Gastroesophageal sphincter (tissue), 4 donors: ENCODE measurements at regions not wholly inside any gene's neighbourhood (a gene's known extent, or its start where the extent isn't known, plus 50 kb on each side); places are given as distances from the start of the nearest gene placed in this dataset.

Source experiments
- ATAC-seq: fragments of 150-250 bp; one replicate; pipeline ENCODE4 v1.9.1; 2016; ENCODE audit warnings: mild to moderate bottlenecking, moderate library complexity
- H3K27ac ChIP-seq, 4 donors: fragments of 200-600 bp; sonication (generic) in 3 of 4; 1 replicate in 3 of 4; 2 replicates in 1 of 4; pipeline ENCODE4 v1.5.1; 2016 to 2019
- H3K27me3 ChIP-seq: fragments of 200-600 bp; sonication (generic); one replicate; pipeline ENCODE4 v1.5.1; 2019
- H3K36me3 ChIP-seq, 2 donors: fragments of 200-600 bp; sonication (generic); one replicate each; pipeline ENCODE4 v1.5.1; 2019; ENCODE audit warnings: control low read depth in 1 of 2
- H3K4me1 ChIP-seq, 3 donors: fragments of 200-600 bp; sonication (generic); 1 replicate in 2 of 3; 2 replicates in 1 of 3; pipeline ENCODE4 v1.5.1; 2016 to 2019; ENCODE audit warnings: control low read depth in 2 of 3
- H3K4me3 ChIP-seq, 2 donors: fragments of 200-600 bp; sonication (generic); one replicate each; pipeline ENCODE4 v1.5.1; 2019; ENCODE audit warnings: mild to moderate bottlenecking in 1 of 2, moderate library complexity in 1 of 2
- H3K9me3 ChIP-seq, 3 donors: fragments of 200-600 bp; sonication (generic); one replicate each; pipeline ENCODE4 v1.5.1; 2017 to 2019; ENCODE audit warnings: control low read depth in 2 of 3
- CTCF ChIP-seq, 4 experiments: fragments of 200-600 bp in 2 of 4; fragments of 450-650 bp in 2 of 4; sonication (generic) in 1 of 4; IDR thresholded peaks; one replicate each; pipeline ENCODE4 v1.5.1; 2017 to 2019; ENCODE audit warnings: antibody characterized with exemption in 4 of 4, mild to moderate bottlenecking in 2 of 4, moderate library complexity in 2 of 4
- EP300 ChIP-seq: sonication (generic); formaldehyde crosslinking; IDR thresholded peaks from one replicate; pipeline ENCODE4 v1.6.1; 2017; ENCODE audit warnings: antibody characterized with exemption, mild to moderate bottlenecking
- POLR2A ChIP-seq, 2 donors: fragments of 450-650 bp; IDR thresholded peaks; one replicate each; pipeline ENCODE4 v1.6.1; 2017; ENCODE audit warnings: antibody characterized with exemption in 2 of 2, mild to moderate bottlenecking in 2 of 2, moderate library complexity in 1 of 2
- POLR2AphosphoS5 ChIP-seq: sonication (generic); formaldehyde crosslinking; IDR thresholded peaks from one replicate; pipeline ENCODE4 v1.6.1; 2017; ENCODE audit warnings: antibody characterized with exemption
- WGBS, 2 donors: methylation state at CpG; one replicate each; pipeline ENCODE4 v1.1.5; 2018; ENCODE audit warnings: low coverage in 1 of 2; 5-methylcytosine and 5-hydroxymethylcytosine counted together

GRCh38 chr13:44840131-44840530 is 149.1 kb downstream of the NUFIP1 start:
- WGBS, 2 donors = 24 to 31% methylated on average over 2 of the region's 2 CpGs

GRCh38 chr13:44837250-44837649 is 152.0 kb downstream of the NUFIP1 start:
- peaks cover 0 to 10% (median 0%) of the 10 kb centered on the region in 3 donors for H3K4me1 ChIP-seq
- TF ChIP-seq EP300 (no peak), CTCF (IDR thresholded peaks at IDR 0.05) (no peak), POLR2AphosphoS5 (no peak), POLR2A (IDR thresholded peaks at IDR 0.05) (no peak)
- WGBS, 2 donors = 80 to 100% methylated on average over 1 of the region's 1 CpG
- no peaks in the 10 kb centered on the region for H3K36me3 ChIP-seq
- no peaks in the 10 kb centered on the region for H3K9me3 ChIP-seq
- no peak overlapping the region for H3K4me3 ChIP-seq
- H3K27ac ChIP-seq = no peak overlapping the region
- H3K27me3 ChIP-seq = no peaks in the 10 kb centered on the region
- no peak for ATAC-seq

More at GRCh38 chr13:44840131-44840530, 149.1 kb downstream of the NUFIP1 start:
- H3K27ac ChIP-seq = peak overlapping the region in 1 of 4 donors; percentile 44
- H3K4me3 ChIP-seq = no peak overlapping the region
- no peaks in the 10 kb centered on the region for H3K9me3 ChIP-seq
- H3K27me3 ChIP-seq = no peaks in the 10 kb centered on the region
- peaks cover 0 to 16% (median 0%) of the 10 kb centered on the region in 3 donors for H3K4me1 ChIP-seq
- TF ChIP-seq EP300 (no peak), POLR2A (IDR thresholded peaks at IDR 0.05) (no peak), POLR2AphosphoS5 (no peak), CTCF (IDR thresholded peaks at IDR 0.05) (no peak)
- ATAC-seq = no peak
- H3K36me3 ChIP-seq = no peaks in the 10 kb centered on the region

GRCh38 chr13:44834404-44834803 is 154.9 kb downstream of the NUFIP1 start:
- Histone ChIP-seq H3K27me3 (no peaks in the 10 kb centered on the region), H3K4me1 (no peaks in the 10 kb centered on the region), H3K27ac (no peak overlapping the region), H3K36me3 (no peaks in the 10 kb centered on the region), H3K9me3 (no peaks in the 10 kb centered on the region), H3K4me3 (no peak overlapping the region)
- 57 to 100% methylated on average over 2 to 4 of the region's 4 CpGs for WGBS, 2 donors
- TF ChIP-seq EP300 = no peak
- TF ChIP-seq POLR2AphosphoS5 = no peak
- TF ChIP-seq CTCF (IDR thresholded peaks at IDR 0.05) = no peak
- no peak for TF ChIP-seq POLR2A (IDR thresholded peaks at IDR 0.05)
- no peak for ATAC-seq

GRCh38 chr13:44833626-44834025 is 155.6 kb downstream of the NUFIP1 start:
- Histone ChIP-seq H3K4me3 (no peak overlapping the region), H3K4me1 (no peaks in the 10 kb centered on the region), H3K36me3 (no peaks in the 10 kb centered on the region), H3K9me3 (no peaks in the 10 kb centered on the region), H3K27me3 (no peaks in the 10 kb centered on the region), H3K27ac (no peak overlapping the region)
- no peak for ATAC-seq
- 88% methylated on average over 6 of the region's 7 CpGs; no CpG with 5 or more reads in 1 of the 2 donors for WGBS, 2 donors
- TF ChIP-seq CTCF (IDR thresholded peaks at IDR 0.05) = no peak
- no peak for TF ChIP-seq POLR2A (IDR thresholded peaks at IDR 0.05)
- TF ChIP-seq POLR2AphosphoS5 = no peak
- TF ChIP-seq EP300 = no peak

GRCh38 chr13:44833139-44833538 is 156.1 kb downstream of the NUFIP1 start:
- 61 to 79% methylated on average over 4 of the region's 4 CpGs for WGBS, 2 donors
- ATAC-seq = no peak
- H3K36me3 ChIP-seq = no peaks in the 10 kb centered on the region

More at GRCh38 chr13:44833139-44833538, 156.1 kb downstream of the NUFIP1 start:
- H3K27ac ChIP-seq = no peak overlapping the region
- TF ChIP-seq EP300 = no peak
- TF ChIP-seq POLR2AphosphoS5 = no peak
- TF ChIP-seq POLR2A (IDR thresholded peaks at IDR 0.05) = no peak
- TF ChIP-seq CTCF (IDR thresholded peaks at IDR 0.05) = no peak
- H3K4me1 ChIP-seq = no peaks in the 10 kb centered on the region
- H3K4me3 ChIP-seq = no peak overlapping the region
- no peaks in the 10 kb centered on the region for H3K27me3 ChIP-seq
- H3K9me3 ChIP-seq = no peaks in the 10 kb centered on the region
